Sigmoid colon (tissue), 4 donors: ENCODE measurements at regions not wholly inside any gene's neighbourhood (a gene's known extent, or its start where the extent isn't known, plus 50 kb on each side); places are given as distances from the start of the nearest gene placed in this dataset.

Experiments
- EP300 ChIP-seq, 4 donors: sonication (generic); formaldehyde crosslinking; IDR thresholded peaks; one replicate each; pipeline ENCODE4 v1.6.1; 2017; ENCODE audit warnings: antibody characterized with exemption in 4 of 4
- POLR2A ChIP-seq, 2 donors: fragments of 450-650 bp; IDR thresholded peaks; one replicate each; pipeline ENCODE4 v1.6.1; 2016; ENCODE audit warnings: antibody characterized with exemption in 2 of 2, mild to moderate bottlenecking in 2 of 2, moderate library complexity in 2 of 2
- POLR2AphosphoS5 ChIP-seq, 4 donors: sonication (generic); formaldehyde crosslinking; IDR thresholded peaks; one replicate each; pipeline ENCODE4 v1.6.1; 2017; ENCODE audit warnings: antibody characterized with exemption in 4 of 4
- TF ChIP-seq, protein P1 (sequence below), 4 experiments: fragments of 450-650 bp in 3 of 4; fragments of 200-600 bp in 1 of 4; IDR thresholded peaks; one replicate each; pipeline ENCODE4 v1.5.1; 2016 to 2019; ENCODE audit warnings: antibody characterized with exemption in 4 of 4, mild to moderate bottlenecking in 3 of 4, moderate library complexity in 2 of 4

- TF ChIP-seq, protein P1, sequence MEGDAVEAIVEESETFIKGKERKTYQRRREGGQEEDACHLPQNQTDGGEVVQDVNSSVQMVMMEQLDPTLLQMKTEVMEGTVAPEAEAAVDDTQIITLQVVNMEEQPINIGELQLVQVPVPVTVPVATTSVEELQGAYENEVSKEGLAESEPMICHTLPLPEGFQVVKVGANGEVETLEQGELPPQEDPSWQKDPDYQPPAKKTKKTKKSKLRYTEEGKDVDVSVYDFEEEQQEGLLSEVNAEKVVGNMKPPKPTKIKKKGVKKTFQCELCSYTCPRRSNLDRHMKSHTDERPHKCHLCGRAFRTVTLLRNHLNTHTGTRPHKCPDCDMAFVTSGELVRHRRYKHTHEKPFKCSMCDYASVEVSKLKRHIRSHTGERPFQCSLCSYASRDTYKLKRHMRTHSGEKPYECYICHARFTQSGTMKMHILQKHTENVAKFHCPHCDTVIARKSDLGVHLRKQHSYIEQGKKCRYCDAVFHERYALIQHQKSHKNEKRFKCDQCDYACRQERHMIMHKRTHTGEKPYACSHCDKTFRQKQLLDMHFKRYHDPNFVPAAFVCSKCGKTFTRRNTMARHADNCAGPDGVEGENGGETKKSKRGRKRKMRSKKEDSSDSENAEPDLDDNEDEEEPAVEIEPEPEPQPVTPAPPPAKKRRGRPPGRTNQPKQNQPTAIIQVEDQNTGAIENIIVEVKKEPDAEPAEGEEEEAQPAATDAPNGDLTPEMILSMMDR (IDR thresholded peaks at IDR 0.05): no peak
- no peak for TF ChIP-seq EP300 (IDR thresholded peaks at IDR 0.05)
- TF ChIP-seq POLR2A (IDR thresholded peaks at IDR 0.05): no peak
- no peak for TF ChIP-seq POLR2AphosphoS5 (IDR thresholded peaks at IDR 0.05)
Observed at GRCh38 chr16:27684047-27684446, 134.1 kb downstream of the KATNIP start.
